Bronchial epithelial cell (primary cell): ENCODE measurements at regions not wholly inside any gene's neighbourhood (a gene's known extent, or its start where the extent isn't known, plus 50 kb on each side); places are given as distances from the start of the nearest gene placed in this dataset.
"Not testable (repeated sequence)": the region's sequence is repeated elsewhere in the genome, so short reads cannot be mapped to it uniquely, and the experiment has no call there.

ENCODE experiments used
- DNase-seq: peaks from one replicate; pipeline ENCODE4 v3.0.0-alpha.2; 2010; ENCODE audit warnings: low read depth
- FAIRE-seq: peaks from 2 replicates; lab custom pipeline; 2011; peaks lifted over from hg19 to GRCh38; lab: Jason Lieb, UNC
- H3K27me3 ChIP-seq: 2 replicates; pipeline ENCODE4 v1.5.1; 2011; ENCODE audit warnings: low read length; ENCODE audit not compliant: control insufficient read depth, insufficient read depth
- H3K36me3 ChIP-seq: 2 replicates; pipeline ENCODE4 v1.5.1; 2011; ENCODE audit warnings: low read length; ENCODE audit not compliant: control insufficient read depth, insufficient read depth
- H3K4me3 ChIP-seq: 2 replicates; pipeline ENCODE4 v1.5.1; 2011; ENCODE audit warnings: mild to moderate bottlenecking, low read depth, low read length, control low read depth
- TF ChIP-seq, protein P1 (sequence below): IDR thresholded peaks from 2 replicates; pipeline ENCODE4 v1.5.1; 2011; ENCODE audit warnings: mild to moderate bottlenecking, moderate library complexity, low read length, control low read depth, inconsistent platforms; ENCODE audit not compliant: insufficient read depth, severe bottlenecking

DNA sequence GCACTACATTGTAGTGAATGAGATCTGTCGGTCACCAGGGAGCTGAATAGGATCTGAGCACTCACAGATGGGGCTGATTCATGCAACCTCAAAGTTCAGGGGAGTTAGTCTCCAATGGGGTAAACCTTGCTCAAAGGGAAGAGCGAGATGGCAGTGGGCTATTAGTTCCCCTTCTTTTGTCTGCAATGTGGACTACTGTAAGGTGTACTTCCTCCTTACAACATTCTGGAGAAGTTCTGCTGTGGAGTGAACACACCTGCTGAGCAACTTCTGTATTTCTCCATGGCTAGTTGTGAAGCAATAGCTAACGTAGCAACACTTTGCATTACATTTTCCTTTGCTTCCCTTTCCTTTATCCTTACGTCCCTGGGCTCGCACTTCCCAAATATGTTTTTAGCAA, 134.3 kb upstream of the B3GAT2 start:
- Histone ChIP-seq H3K4me3 (no peak overlapping the region), H3K36me3 (no peaks in the 10 kb centered on the region), H3K27me3 (no peaks in the 10 kb centered on the region)
- DNase-seq (no peak), FAIRE-seq (peak; percentile 77)
- TF ChIP-seq, protein P1, sequence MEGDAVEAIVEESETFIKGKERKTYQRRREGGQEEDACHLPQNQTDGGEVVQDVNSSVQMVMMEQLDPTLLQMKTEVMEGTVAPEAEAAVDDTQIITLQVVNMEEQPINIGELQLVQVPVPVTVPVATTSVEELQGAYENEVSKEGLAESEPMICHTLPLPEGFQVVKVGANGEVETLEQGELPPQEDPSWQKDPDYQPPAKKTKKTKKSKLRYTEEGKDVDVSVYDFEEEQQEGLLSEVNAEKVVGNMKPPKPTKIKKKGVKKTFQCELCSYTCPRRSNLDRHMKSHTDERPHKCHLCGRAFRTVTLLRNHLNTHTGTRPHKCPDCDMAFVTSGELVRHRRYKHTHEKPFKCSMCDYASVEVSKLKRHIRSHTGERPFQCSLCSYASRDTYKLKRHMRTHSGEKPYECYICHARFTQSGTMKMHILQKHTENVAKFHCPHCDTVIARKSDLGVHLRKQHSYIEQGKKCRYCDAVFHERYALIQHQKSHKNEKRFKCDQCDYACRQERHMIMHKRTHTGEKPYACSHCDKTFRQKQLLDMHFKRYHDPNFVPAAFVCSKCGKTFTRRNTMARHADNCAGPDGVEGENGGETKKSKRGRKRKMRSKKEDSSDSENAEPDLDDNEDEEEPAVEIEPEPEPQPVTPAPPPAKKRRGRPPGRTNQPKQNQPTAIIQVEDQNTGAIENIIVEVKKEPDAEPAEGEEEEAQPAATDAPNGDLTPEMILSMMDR = no peak

DNA sequence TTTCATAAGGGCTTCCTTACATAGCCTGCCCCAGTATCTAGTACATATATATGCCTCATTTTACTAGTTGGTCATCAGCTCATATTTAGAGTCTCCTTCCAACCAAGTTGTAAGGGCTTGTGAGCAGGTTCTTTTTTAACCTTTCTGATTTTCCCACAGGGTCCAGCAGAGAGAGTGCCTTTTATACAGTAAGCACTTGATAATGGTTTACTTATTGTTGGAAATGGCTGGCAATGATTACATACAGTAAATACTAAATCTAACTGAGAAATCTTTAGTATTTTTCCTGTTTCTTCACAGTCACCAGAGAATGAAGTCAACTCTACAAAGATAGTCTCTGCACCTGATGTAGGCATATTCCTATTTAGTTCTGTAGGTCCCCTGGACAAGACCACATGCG, 135.1 kb upstream of the B3GAT2 start:
- TF ChIP-seq, protein P1 = no peak
- FAIRE-seq (no peak), DNase-seq (no peak)
- Histone ChIP-seq H3K4me3 (no peak overlapping the region), H3K27me3 (no peaks in the 10 kb centered on the region), H3K36me3 (no peaks in the 10 kb centered on the region)

DNA sequence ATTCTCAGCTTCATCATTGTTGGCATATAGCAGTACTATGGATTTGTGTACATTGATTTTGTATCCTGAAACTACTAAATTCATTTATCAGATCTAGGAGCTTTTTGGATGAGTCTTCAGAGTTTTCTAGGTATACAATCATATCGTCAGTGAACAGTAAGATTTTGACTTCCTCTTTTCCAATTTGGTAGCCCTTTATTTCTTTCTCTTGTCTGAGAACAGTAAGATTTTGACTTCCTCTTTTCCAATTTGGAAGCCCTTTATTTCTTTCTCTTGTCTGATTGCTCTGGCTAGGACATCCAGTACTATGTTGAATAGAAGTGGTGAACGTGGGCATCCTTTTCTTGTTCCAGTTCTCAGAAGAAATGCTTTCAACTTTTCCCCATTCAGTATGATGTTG, 140.4 kb upstream of the B3GAT2 start:
- not testable (repeated sequence) for H3K36me3 ChIP-seq, H3K27me3 ChIP-seq, DNase-seq, H3K4me3 ChIP-seq, FAIRE-seq

DNA sequence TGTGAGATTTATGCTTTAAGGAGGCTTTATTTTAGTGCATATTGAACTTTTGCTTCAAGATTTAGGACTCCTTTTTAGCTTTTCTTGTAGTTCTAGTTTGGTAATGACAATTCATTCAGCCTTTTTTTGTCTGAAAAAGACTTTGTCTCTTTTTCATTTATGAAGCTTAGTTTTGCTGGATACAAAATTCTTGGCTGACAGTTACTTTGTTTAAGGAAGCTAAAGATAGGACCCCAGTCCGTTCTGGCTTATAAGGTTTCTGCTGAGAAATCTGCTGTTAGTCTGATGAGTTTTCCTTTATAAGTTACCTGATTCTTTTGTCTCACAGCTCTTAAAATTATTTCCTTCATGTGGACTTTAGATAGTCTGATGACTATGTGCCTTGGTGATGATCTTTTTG, 142.8 kb upstream of the B3GAT2 start:
- Histone ChIP-seq H3K27me3 (peaks cover 2% of the 10 kb centered on the region), H3K36me3 (no peaks in the 10 kb centered on the region), H3K4me3 (no peak overlapping the region)
- TF ChIP-seq, protein P1 = no peak
- FAIRE-seq (no peak), DNase-seq (no peak)

DNA sequence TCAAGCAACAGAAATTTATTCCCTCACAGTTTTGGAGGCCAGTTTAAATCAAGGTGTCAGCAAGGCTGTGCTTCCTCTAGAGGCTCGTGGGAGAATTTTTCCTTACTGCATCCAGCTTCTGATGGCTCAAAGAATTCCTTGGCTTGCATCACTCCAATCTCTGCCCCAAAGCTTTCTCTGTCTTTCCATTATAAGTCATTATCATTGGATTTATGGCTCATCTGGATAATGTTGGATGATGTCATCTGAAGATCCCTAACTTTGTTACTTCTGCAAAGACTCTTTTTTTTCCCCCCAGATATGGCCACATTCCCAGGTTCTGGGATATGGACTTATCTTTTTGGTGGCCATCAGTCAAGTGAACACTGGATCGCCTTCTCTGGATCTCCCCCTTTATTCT, 146.3 kb upstream of the B3GAT2 start:
- no peak for FAIRE-seq
- H3K4me3 ChIP-seq = no peak overlapping the region

DNA sequence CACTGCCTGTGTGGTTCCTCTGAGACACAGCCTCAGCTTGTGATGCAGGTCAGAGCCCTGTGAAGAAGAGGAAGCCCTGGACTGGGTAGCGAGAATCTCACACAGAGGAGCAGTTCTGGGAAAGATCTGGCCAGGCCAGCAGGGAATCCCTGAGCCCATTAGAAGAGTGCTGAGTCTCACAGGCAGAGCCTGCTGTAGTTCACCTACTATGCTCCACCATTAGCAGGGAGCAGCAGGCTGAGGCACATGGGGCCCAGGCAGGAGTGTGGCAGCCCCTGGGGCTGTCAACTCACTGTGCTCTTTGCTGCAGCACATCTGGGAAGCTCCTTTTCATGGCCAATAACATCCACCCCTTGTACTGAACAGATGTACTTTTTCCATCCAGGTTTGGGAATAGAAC, 146.8 kb upstream of the B3GAT2 start:
- no peaks in the 10 kb centered on the region for H3K36me3 ChIP-seq
- no peak for FAIRE-seq
- peaks cover 2% of the 10 kb centered on the region for H3K27me3 ChIP-seq
- TF ChIP-seq, protein P1 = no peak
- no peak for DNase-seq
- H3K4me3 ChIP-seq = no peak overlapping the region

More for the DNA sequence above, 146.3 kb upstream of the B3GAT2 start:
- DNase-seq = no peak
- Histone ChIP-seq H3K36me3 (no peaks in the 10 kb centered on the region), H3K27me3 (peaks cover 2% of the 10 kb centered on the region)
- TF ChIP-seq, protein P1 = no peak
